ENCODE measurements at regions not wholly inside any gene's neighbourhood (a gene's known extent, or its start where the extent isn't known, plus 50 kb on each side); places are given as distances from the start of the nearest gene placed in this dataset.

DNA sequence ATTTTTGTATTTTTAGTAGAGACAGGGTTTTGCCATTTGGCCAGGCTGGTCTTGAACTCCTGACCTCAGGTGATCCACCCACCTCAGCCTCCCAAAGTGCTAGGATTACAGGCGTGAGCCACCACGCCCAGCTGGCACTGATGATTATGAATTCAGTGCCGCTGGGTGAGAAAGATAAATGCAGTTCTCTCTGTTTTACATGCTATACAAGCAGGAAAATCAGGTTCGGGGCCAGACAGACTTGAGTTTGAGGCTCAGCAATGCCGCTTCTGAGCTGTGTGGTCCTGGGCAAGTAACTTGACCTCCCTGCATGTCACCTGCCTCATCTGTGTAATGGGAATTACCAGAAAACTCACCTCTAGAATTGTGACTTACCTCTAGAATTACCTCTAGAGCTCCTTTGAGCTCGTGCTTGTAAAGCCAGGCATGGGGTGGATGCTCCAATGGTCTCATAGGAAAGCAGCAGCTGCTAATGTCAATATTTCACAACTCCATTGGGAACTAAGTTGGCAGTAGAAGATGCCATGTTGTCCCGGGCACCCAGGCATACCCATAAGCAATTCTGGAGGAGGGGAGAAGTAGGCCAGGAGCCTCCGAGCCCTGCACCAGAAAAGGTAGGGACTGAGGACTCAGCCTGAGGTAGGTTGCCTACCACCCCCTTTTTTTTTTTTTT is 119.8 kb upstream of the SLC25A33 start:
- no peak for DNase-seq (ENCODE audit: low read depth)

DNA sequence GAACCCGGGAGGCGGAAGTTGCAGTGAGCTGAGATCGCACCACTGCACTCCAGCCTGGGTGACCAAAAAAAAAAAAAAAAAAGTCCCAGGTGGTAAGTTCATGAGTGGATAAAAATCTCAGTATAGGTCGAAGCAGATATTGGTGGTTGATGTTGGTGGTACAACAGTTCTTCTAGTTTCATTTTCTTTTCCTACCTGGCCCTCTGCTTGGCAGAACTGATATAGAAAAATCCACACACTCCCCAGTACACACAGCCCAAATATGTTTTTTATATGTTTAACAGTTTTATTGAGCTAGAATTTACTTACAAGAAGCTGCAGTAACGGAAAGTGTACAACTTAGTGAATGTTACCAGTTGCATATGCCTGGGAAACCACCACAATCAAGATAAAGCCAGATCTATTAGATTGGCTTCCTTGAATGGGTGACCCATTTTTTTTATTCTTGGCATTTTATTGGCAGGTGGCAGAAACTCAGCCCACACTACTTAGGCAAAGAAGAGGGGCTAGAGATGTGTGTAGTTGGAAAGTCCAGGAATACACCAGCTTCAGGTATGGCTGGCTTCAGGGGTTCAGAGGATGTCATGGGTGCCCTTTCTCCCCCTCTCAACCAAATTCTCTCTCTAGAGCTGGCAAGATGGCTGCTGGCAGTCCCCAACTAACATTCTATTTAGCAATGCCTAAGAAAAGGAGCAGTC is 118.3 kb upstream of the SLC25A33 start:
- DNase-seq (ENCODE audit: low read depth), result no peak

DNA sequence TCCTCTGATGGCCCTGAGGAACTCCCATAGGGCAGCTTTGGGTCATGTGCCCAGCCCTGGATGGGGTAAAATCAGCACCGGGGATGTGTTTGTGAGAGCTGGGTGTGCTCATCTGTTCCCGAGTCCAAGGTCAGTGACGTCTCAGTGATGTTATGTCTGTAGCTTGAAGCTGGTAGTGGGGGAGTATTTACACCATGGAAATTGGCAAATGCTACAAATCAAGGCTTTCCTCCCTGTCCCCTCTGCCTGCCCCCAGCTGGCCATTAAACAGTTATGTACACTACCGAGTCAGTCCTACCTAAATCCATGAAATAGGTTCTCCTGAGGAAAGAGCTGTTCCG is 117.8 kb upstream of the SLC25A33 start:
- no peak for DNase-seq (ENCODE audit: low read depth)

DNA sequence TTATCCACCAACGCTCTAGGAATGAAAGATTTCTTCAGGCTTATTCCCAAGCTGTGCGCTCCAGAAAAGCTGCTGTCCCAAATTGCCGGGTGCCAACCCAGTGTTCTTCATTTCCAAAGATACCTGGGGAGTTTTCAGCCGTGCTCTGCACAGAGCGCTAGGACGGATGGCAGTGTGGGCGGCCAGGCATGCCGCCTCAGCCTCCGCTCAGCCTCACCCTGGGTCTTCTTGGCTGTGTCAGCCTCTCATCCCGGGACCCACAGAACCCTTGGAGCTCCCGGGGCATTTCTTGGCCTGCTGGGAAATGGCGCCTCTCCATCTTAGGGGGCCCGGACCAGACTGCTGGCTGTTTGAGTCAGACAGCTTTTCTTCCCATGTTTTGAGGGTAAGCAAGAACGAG is 116.9 kb upstream of the SLC25A33 start:
- no peak for DNase-seq (ENCODE audit: low read depth)

DNA sequence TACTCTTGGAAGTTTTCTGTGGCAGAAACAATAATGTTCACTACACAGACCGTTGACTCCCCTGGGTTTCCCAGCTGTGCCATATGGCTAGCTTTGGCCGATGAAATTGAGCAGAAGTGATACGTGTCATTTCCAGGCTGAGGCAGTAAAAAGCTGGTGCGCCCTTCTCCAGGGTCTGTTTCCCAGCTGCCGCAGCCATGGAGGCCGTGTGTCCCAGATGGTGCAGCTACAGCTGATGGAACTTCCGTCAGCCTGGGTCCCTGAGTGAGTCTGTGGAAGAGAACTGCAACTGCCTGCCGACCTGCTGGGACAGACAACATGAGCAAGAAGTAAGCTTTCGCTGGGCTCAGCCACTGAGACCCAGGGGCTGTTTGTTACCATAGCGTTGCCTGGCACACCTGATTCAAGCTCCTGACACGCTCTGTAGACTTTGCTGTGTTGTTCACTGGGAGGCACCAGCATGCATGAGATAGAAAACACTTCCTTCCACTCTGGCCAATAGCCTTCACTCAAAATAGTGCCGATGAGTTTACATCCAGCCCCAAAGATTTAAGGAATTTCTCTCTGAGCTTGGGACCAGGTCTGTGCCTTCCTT is 116.3 kb upstream of the SLC25A33 start:
- no peak for DNase-seq (ENCODE audit: low read depth)

DNA sequence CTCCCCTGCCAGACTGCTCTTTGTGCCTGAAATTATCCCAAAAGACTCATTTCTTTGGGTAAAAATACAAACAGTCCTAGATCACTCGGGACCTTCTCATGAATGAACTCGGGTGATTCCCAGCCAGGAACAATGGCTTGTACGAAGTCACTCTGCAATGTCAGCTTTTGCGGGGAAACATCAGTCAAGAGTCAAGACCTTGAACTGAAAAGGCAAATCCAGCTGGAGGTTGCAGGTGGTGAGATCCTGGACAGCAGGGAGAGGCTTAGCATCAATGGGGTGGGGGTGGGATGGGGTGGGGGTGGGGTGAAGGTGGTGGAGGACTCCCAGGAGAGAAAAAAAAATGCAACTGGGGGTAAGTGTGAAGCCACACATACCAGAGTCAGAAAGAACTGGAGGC is 115.0 kb upstream of the SLC25A33 start:
- DNase-seq (ENCODE audit: low read depth), result no peak

DNA sequence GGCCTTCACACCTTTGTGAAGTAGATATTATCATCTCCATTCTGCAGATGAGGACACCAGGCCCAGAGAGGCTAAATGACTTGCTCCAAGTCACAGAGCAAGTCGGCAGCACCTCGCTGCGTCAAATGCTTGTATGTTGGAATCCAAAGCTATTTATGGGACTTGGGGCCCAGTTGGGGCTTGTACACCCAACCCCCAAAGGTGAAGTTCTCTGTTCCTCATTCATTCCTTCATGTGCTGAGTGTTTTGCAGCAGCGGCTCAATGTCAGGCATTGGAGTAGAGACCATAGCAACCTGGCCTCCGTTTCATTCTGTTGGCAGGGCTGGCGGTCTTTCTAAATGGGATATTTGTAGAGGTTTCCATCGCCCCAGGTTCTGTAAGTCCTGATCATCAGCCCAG is 113.4 kb upstream of the SLC25A33 start:
- DNase-seq (ENCODE audit: low read depth), result no peak

DNA sequence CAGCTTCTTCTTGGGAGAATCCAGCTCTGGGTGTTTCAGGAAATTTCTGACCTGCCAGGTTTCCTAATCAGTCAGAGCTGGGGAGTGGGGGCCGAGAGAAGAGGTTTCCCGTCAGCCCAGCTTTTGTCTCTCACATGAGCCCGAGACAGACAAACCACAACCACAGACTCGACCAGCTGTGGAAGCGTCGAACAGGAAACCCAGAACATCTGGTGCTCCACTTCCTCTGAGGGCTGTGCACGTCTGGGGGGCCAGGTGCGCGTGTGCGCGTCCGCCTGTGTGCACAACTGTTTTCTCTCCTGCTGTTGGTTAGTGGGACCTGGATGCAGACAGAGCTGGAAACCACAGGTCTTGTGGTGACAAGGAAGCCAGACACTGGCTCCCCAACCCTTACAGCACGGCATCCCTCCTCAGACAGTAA is 113.0 kb upstream of the SLC25A33 start:
- DNase-seq (ENCODE audit: low read depth), result peak; percentile 53

DNA sequence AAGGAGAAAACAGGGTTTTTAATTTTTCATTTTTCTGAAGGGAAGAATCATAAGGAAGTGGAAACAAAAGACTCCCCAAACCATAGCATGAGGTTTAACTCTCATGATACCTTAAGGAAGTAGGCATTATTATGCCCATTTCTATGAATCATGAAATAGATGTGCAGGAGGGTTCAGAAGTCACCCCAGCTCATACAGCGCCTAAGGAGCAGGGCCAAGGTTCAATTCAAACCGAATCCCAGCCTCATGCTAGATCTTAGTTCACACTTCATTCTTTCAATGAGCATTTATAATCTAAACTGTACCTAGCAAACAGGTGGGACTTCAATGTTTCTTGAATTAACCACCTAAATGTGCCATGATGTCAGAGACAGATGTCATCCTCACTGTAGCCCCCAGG is 111.9 kb upstream of the SLC25A33 start:
- no peak for DNase-seq (ENCODE audit: low read depth)

DNA sequence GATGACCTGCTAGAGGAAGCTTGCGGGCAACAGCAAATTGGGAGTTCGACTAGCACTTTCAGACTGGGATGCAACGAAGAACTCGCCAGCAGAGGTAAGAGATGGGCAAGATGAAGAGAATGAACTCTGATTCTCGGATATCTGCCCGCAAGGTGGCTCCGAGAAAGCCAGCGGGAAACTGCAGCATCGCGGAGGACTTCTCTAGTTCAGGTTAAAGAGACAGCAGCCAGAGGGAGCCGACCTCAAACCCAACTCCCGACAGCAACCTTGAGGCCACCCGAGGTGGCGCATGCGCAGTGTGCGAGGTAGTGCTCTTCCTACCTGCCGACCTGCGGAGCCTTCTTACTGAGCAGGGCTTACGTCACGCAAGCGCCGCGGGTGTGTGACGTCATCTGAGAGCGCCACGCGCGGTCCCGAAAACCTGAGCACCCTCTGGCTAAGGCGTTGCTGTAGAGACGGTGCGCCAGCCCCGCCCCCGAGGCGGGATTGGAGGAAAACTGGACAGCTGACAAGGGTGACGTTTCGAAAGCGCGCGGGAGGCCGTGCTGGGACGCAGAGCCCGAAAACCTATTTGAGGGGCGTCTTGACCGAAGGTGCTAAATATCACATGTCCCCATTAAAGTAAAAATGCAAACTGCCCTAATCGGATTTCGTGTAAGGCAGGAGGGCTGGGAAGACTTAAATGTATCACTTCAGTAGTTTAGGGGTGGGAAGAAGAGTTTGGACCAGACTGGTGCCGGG is 110.5 kb upstream of the SLC25A33 start:
- peak; percentile 99 for DNase-seq (ENCODE audit: low read depth)

DNA sequence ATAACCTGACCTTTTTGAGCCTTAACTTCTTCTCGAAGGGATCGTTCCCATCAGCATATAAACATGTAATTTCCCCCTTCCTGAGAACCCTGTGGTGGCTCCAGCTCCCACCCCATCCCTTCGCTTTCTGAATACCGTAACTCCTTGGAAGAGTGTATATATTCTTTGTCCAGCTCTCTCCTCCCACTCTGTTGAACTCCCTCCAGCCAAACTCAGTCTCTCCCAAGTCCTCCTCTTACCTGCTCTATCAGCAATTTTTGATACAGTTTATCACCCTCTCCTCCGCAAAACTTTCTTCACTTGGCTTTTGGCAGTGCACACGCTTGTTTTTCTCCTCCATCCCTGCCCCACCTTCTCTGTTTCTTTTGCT is 109.9 kb upstream of the SLC25A33 start:
- DNase-seq (ENCODE audit: low read depth), result no peak

DNA sequence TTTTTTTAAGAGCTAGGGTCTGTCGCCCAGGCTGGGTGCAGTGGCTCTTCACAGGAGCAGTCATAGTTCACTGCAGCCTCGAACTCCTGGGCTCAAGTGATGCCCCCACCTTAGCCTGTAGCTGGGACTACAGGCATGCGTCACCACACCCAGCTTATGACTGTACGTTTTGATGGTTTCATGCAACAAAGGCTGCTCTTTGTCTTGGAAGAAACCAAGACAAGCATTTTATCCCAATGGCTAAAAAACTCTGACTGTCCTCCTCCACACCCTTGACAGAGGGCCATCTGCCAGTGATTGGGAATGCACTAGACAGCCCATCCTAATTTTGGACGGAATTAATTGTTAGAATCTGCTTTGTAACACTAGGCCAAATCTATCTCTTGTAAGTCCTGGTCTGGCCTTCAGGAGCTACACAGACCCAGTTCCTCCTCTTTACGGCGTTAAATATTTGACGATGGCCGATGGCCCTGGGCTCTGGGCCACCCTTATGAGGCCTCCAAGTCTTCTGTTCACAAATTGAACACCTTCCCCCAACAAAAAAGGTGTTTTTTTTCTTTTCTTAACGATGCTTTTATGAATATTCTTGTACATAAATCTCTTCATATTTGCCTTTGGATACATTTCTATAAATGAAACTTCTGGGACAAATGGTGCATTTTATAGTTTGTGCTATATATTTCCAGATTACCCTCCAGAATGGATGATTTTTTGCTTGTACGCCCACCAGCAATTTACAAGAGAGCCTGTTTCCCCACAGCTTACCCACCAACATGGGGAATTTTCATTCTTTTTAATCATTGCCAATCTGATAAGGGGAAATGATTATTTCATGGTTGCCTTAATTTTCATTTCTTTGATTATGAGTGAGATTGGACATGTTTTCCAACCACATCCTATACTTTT is 104.8 kb upstream of the SLC25A33 start:
- no peak for DNase-seq (ENCODE audit: low read depth)

DNA sequence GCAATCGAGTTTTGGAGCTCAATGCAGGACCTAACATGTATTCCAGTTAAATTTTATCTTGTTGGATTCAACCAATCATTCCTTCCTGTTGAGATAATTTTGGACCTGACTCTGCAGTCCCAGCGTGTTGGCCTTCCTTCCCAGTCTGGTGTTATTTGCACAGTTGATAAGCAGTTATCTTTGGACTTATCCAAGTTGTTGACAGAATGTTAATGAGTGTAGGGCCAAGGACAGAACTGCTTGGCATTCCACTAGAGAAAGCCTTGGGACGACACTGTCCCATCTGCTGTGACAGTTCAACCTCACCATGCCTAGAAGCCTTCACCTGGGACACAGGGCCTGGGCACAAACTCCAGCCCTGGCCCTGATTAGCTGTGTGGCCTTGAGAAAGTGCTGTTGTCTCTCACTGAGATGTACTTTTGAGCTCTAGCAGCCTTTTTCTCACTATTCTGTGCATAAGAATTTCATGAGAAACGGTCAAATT is 104.1 kb upstream of the SLC25A33 start:
- no peak for DNase-seq (ENCODE audit: low read depth)

DNA sequence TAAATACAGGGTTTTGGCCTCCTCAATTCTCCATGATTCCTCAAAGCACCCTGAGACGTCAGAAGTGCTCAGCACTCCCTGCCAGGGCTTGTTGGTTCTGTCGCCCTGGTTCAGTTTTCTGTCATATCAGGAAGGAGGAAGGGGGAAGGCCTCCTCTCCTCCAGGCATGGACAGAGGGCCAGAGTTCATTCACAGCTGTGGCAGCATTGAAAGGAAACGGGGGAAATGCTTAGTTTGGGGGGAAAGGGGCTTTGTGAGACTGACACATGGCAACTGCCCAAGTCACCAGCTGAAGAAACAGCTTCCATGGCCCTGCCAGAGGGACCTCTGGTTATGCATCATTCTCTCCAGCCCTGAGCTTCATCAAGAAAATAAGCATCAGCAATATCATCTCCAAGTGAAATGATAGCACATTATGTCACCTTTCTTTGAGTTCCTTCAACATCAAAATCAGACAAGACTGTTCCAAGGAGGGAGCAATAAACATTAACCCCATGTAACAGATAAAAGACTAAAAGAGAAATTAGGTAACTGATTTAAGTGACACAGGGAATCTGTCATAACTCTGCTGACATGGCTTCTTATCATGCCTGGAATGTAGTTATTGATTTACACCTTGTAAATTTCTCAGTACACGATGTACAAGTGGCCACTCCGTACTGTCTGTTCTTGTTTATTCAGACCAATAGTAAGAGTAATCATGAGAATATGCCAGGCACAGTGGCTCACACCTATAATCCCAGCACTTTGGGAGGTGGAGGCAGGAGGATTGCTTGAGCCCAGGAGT is 103.2 kb upstream of the SLC25A33 start:
- DNase-seq (ENCODE audit: low read depth), result no peak

DNA sequence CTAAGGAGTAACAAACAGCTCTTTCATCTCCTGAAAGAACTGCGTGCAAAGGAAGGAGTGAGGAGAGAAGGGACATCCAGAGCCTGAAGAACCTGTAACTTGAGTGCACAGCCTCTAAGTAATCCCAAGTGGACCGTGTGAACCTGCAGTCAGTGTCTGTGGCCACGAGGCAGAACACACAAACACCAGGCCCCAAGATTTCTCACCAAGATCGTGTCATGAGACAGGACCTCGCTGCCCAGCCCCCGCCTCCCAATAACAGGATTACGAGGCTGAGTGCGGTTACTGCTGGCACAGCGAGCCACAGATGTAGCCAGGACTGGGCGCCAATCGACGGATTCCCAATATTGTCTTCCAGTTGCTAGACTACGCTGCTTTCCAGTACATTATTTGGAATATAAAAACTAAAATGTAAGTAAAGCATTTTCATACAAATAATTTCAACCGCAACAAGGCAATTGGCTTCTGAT is 101.3 kb upstream of the SLC25A33 start:
- no peak for DNase-seq (ENCODE audit: low read depth)

DNA sequence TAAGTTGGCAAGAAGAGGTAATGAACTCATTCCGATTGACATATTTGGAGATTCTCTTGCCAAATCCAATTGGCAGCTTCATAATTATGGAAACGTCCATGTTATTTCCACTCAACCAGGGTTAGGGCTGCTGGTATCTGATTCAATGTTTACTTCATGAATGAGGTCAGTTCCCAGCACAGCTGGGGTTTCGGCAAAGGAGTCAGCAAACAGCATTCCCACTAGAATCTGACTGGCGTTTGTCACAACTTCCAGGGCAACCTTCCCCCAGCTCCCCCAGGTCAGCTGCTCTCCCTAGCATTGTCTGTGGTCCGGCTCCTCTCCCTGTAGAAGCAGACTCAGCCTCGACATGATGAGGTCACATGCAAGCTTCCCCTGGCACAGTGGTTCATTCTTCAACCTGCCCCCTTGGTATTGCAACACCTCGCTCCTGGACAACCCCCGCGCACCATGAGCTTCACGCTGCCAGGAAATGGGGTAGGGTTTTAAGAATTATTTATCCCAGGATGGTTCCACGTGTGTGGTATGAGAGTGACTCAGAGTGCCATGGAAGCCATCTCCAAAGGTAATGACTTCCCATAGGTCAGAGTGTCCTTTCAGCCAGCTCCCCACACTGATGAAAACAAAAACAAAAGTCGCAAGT is 100.7 kb upstream of the SLC25A33 start:
- no peak for DNase-seq (ENCODE audit: low read depth)

DNA sequence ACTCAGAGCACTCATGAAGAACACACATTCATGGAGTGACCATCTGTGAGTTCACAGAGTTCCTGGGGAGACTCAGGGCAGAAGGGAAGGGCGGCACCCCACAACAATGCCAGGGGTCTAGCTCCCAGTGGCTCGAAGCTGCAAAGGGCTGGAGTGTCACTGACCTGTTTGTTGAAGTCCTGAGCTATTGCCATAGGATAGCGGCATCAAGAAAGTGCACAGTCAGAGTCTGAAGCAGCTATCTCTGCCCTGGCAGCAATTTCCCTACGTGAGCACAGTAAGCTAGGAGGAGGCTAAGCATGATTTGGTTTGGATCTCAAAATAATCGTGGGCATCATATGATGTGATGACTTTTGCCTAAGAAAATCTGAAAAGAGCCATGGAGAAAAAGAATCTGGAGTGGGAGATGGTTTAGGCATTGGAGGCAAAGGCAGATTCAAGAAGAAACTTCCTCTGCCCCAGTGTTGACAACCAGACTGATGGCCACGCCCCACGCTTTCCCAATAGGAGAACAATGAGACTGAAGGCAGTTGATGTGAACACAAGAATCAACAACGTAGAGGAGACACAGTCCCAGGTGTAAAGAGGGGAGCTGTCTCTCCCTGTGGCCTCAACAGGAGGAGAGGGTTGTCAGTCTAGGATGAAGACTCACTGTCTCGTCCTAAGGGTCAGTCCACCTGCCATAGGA is 100.0 kb upstream of the SLC25A33 start:
- no peak for DNase-seq (ENCODE audit: low read depth)

DNA sequence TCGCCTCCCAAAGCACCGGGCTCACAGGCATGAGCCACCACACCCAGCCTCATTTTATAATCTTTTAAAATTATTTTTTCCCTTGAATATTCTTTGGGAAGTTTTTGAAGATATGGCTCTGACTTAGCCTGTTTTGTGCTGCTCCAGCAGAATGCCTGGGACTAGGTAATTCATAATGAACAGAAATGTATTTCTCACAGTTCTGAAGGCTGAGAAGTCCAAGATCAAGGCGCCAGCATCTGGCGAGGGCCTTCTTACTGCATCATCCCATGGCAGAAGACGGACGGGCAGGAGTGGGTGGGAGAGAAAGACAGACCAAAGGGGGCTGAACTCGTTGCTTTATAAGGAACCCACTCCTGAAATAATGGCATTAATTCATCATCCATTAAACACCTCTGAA is 99.0 kb upstream of the SLC25A33 start:
- no peak for DNase-seq (ENCODE audit: low read depth)

DNA sequence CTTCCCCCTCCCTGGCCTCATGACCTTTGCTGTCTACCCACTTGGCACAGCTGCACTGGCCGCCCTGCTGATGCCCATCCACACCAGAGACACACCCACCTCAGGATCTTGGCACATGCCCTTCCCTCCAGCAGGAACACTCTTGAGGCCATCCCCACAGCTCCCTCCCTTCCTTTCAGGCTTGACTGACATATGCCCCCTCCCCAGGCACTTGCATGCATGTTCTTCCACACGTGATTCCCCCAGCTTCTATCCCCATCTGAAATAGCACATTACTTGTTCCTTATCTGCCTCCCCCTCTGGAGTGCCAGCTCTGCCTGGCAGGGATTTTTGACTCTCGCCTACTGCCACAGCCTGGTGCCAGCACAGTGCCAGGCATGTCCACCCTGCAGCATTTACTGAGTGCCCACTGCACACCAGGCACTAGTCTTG is 98.5 kb upstream of the SLC25A33 start:
- DNase-seq (ENCODE audit: low read depth), result no peak
